ENCODE measurements at regions not wholly inside any gene's neighbourhood (a gene's known extent, or its start where the extent isn't known, plus 50 kb on each side); places are given as distances from the start of the nearest gene placed in this dataset.
"Not testable (repeated sequence)": the region's sequence is repeated elsewhere in the genome, so short reads cannot be mapped to it uniquely, and the experiment has no call there.

DNA sequence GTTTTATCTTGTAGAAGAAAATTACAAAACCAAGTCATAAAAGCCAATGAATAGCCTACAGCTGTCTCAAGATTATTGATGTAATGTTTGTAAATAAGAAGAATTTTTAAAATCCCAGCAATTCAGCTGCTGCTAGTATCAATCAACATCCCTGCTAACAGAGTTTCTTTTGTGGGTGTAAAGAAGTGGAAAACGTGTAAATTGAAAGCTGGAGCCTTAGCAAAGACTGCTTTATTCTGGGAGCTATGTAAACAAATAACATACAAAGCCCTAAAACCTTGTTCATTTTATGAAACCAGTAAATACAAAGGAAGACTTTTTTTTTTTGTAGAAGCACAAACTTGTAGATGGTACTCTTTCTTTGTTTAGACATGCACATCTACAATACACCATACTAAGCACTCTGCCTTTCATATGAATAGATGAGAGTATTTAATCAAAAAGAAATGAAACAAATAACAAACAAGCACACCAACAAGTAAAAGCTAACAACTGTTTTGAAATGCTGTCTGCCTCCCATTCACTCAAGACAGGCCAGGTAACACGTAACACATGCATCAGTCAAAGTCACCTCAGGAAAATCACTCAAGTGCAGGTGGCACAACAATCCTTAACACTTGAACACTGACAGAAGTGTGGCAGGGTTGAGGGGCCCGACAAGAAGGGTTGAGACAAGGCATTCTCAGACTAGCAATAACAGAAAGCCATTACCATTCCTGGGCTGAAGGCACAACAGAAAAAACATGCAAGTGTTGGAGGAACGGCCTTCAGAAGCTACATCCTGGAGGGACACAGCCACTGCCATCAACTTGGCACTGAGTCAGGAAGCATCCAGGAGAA lies 1364.0 kb upstream of the SEL1L start:
- ATAC-seq (replicated peaks) = no peak
- Mint-ChIP-seq H3K4me3 (no peak overlapping the region), H3K36me3 (no peaks in the 10 kb centered on the region), H3K27ac (no peak overlapping the region), H3K4me1 (no peaks in the 10 kb centered on the region), H3K9me3 (no peaks in the 10 kb centered on the region), H3K27me3 (no peaks in the 10 kb centered on the region)
- DNase-seq = no peak

DNA sequence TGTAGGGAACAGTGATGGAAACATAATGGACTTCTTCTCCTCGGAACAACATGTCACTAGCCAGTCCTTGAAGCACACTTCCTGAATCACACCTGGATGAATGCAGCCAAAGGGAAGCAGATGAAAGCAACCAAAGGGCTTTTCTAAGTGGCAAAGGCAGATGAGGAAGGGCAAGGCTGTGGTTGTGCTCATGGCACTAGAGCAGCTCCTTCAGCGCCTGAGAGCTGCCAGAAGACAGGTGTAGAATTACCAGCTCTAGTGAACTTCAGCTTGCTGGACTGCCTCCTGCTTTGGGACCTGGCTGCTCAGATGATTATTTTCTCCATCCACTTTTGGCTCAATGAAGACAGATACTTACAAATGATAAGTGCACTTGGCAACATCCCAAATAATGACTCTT lies 1372.1 kb upstream of the SEL1L start:
- Mint-ChIP-seq H3K4me1 (no peaks in the 10 kb centered on the region), H3K36me3 (no peaks in the 10 kb centered on the region), H3K9me3 (peaks cover 0 to 6% of the 10 kb centered on the region in 2 donors), H3K27me3 (no peaks in the 10 kb centered on the region), H3K4me3 (no peak overlapping the region), H3K27ac (no peak overlapping the region)
- ATAC-seq (replicated peaks) (no peak), DNase-seq (no peak)

DNA sequence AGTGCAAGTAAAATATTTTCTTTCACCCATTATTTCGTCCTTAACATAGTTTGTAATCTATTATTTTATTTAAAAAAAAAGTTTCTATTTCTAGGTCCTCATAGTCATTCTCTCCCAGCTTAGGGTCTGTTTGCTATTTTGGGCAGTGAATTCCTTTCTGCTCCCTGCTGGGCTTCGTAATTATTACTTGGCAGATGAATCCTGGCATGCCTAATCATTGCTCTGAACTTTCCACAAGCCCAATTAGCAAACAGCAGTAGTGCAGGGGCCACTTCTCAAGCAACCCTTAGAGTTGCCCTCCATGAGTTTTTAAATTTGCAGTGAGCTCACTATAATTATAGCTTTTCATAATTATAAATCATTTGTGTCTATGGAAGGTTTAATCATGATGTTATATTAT lies 1378.3 kb upstream of the SEL1L start:
- no peaks in the 10 kb centered on the region for H3K4me1 Mint-ChIP-seq
- H3K4me3 Mint-ChIP-seq = no peak overlapping the region
- no peaks in the 10 kb centered on the region for H3K27me3 Mint-ChIP-seq
- peaks cover 0 to 6% of the 10 kb centered on the region in 2 donors for H3K9me3 Mint-ChIP-seq
- H3K27ac Mint-ChIP-seq = no peak overlapping the region
- ATAC-seq (replicated peaks) = no peak
- DNase-seq = no peak
- H3K36me3 Mint-ChIP-seq = no peaks in the 10 kb centered on the region

DNA sequence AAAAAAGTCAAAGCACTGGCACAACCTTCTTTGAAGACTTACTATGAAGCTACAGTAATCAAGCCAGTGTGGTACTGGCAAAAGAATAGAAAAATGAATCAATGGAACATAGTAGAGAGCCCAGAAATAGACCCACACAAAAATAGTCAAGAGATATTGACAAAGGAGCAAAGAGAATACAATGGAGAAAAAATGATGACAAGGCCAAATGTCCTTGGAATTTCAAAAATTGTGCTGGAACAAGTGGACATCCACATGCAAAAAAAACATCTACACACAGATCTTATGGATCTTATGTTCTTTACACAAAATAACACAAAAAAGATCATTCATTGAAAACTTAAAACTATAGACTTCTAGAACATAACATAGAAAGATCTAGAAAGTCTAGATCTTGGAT lies 1379.7 kb upstream of the SEL1L start:
- DNase-seq (no peak), ATAC-seq (replicated peaks) (no peak)
- H3K4me1 Mint-ChIP-seq = no peaks in the 10 kb centered on the region
- peaks cover 0 to 6% of the 10 kb centered on the region in 2 donors for H3K9me3 Mint-ChIP-seq
- no peak overlapping the region for H3K27ac Mint-ChIP-seq
- H3K4me3 Mint-ChIP-seq = no peak overlapping the region
- no peaks in the 10 kb centered on the region for H3K36me3 Mint-ChIP-seq
- no peaks in the 10 kb centered on the region for H3K27me3 Mint-ChIP-seq

DNA sequence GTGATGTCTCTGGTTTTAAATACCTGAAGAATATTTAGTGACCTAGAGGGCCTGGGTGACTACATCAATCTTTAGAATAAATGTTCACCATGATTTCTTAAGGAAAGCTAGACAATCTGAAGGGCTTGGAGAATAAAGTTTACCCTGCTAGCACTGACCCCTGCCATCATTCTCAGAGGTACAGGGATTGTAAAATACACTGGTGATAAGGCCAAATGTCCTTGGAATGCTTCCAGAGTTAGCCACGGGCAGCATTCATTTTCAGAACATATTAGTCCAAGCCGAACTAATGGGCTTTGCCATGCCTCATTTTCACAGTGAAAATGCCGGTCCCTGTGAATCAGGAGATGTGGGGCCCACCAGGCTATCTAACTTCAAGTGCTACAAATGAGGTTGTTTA lies 1381.7 kb upstream of the SEL1L start:
- Mint-ChIP-seq H3K27ac (no peak overlapping the region), H3K27me3 (no peaks in the 10 kb centered on the region), H3K36me3 (no peaks in the 10 kb centered on the region), H3K9me3 (peaks cover 0 to 5% of the 10 kb centered on the region in 2 donors), H3K4me3 (no peak overlapping the region), H3K4me1 (no peaks in the 10 kb centered on the region)
- ATAC-seq (replicated peaks) (no peak), DNase-seq (no peak)

DNA sequence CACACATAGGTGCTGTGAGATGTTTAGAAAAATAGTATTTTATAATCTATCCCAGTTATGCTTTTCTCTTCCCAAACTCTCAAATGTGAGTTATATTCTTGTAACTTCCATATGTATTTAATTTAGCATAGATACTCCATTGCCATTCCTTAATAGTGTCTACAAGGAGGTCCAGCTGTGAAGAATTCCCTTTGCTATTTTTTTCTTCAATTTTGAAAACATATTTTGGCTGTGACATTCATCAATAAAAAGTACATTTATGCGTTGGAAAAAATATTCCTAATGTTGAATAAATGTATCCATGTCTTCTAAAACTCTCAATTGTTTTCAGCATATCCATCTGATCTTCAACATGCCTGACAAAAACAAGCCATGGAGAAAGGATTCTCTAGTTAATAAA lies 1402.0 kb upstream of the SEL1L start:
- Mint-ChIP-seq H3K27ac (no peak overlapping the region), H3K36me3 (no peaks in the 10 kb centered on the region), H3K27me3 (no peaks in the 10 kb centered on the region), H3K4me3 (no peak overlapping the region), H3K4me1 (no peaks in the 10 kb centered on the region), H3K9me3 (peaks cover 0 to 3% of the 10 kb centered on the region in 2 donors)
- DNase-seq (no peak), ATAC-seq (replicated peaks) (no peak)

DNA sequence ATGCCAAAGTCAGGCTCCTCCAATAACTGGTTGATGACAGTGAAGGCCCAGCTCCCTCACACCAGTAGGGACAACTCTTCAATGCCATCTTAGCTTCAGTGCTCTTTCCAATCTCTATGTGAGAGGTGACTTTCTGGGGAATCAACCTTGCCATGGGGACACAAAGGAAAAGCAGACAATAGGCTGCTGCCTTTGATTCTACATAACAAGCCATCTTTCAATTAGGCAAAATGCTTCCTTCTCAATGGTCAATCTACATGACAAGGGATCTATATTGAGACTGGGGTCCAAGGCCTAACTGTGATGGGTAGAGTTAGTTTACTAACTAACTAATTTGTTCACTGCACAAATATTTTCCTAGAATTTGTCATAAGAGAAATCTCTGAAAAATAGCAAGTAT lies 1417.5 kb upstream of the SEL1L start:
- no peak for ATAC-seq (replicated peaks)
- H3K9me3 Mint-ChIP-seq = peaks cover 2 to 4% of the 10 kb centered on the region in 2 donors
- H3K27ac Mint-ChIP-seq = no peak overlapping the region
- no peaks in the 10 kb centered on the region for H3K27me3 Mint-ChIP-seq
- H3K4me3 Mint-ChIP-seq = no peak overlapping the region
- no peak for DNase-seq
- no peaks in the 10 kb centered on the region for H3K36me3 Mint-ChIP-seq
- H3K4me1 Mint-ChIP-seq = no peaks in the 10 kb centered on the region

DNA sequence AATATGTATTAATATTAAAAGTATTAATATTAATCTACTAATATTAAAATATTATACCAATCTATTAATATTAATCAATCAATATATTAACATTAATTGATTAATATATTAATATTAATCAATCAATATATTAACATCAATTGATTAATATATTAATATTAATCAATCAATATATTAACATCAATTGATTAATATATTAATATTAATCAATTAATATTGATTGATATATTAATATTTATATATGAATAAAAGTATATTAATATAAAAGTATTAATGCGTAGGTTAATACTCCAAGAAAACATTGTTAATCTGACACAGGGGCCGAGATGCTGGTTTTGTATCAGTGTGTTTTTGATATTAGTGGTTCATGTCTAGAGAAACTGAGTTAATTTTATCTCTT lies 1430.1 kb upstream of the SEL1L start:
- DNase-seq (no peak), ATAC-seq (replicated peaks) (no peak)
- Mint-ChIP-seq H3K36me3 (no peaks in the 10 kb centered on the region), H3K4me1 (no peaks in the 10 kb centered on the region), H3K4me3 (no peak overlapping the region), H3K27me3 (no peaks in the 10 kb centered on the region), H3K27ac (no peak overlapping the region), H3K9me3 (peaks cover 0 to 6% of the 10 kb centered on the region in 2 donors)

DNA sequence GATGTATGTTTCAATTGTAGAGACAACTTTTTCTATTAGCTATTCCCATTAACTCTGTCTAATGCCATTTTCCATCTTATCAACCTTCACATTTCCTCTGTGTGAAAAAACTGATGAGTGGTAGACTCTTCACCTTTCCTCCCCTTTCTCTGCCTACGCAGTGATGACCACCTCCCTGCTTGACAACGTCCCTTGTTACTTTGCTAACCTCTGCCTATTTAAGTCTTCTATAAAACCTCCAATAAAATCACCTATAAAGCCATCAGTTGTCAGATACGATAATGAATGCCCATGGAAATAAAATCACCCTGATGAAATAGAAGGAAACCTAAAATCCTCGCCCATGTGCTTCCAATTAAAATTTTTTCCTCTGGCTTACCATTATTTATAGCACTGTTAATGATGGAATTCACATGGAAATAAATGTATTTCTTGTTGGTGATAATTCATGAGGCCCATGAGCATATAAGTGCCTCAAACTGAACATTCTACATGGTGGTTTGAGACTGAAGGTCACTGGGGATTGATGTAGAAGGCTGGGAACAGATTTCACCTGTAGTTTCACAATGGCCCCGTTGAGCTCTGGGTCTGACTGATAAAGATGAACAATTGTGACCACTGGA lies 1454.0 kb upstream of the SEL1L start:
- Mint-ChIP-seq H3K27ac (no peak overlapping the region), H3K9me3 (peaks cover 0 to 2% of the 10 kb centered on the region in 2 donors)

DNA sequence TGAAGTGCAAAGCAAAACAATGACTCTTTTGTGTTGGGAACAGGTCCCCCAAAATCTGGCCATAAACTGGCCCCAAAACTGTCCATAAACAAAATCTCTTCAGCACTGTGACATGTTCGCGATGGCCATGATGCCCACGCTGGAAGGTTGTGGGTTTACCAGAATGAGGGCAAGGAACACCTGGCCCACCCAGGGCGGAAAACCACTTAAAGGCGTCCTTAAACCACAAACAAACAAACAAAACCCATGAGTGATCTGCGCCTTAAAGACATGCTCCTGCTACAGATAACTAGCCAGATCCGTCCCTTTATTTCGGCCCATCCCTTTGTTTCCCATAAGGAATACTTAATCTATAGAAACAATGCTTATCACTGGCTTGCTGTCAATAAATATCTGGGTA lies 1460.9 kb upstream of the SEL1L start:
- DNase-seq; H3K4me3 Mint-ChIP-seq; ATAC-seq (replicated peaks); H3K4me1 Mint-ChIP-seq; H3K27ac Mint-ChIP-seq; H3K9me3 Mint-ChIP-seq; H3K36me3 Mint-ChIP-seq; H3K27me3 Mint-ChIP-seq: not testable (repeated sequence)

More for the DNA sequence above, 1454.0 kb upstream of the SEL1L start:
- ATAC-seq (replicated peaks) (no peak), DNase-seq (no peak)
- Mint-ChIP-seq H3K27me3 (no peaks in the 10 kb centered on the region), H3K4me3 (no peak overlapping the region), H3K36me3 (no peaks in the 10 kb centered on the region), H3K4me1 (no peaks in the 10 kb centered on the region)

DNA sequence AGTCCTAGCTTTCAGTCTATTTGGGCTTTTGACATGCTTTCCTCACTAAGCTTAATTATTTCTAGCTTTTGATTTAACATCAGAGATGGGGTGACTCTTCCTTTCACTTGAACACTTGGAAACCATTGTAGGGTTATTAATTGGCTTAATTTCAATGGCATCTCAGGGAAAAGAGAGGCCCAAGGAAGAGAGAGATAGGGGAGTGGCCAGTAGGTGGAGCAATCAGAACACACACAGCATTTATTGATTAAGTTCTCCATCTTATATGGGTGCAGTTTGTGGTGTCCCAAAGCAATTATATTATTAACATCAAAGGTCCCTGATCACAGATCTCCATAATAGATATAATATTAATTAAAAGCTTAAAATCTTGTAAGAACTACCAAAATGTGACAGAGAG lies 1466.1 kb upstream of the SEL1L start:
- no peaks in the 10 kb centered on the region for H3K4me1 Mint-ChIP-seq
- H3K4me3 Mint-ChIP-seq = no peak overlapping the region
- no peak overlapping the region for H3K27ac Mint-ChIP-seq
- no peak for ATAC-seq (replicated peaks)
- DNase-seq = no peak
- H3K27me3 Mint-ChIP-seq = no peaks in the 10 kb centered on the region
- H3K9me3 Mint-ChIP-seq = no peaks in the 10 kb centered on the region
- H3K36me3 Mint-ChIP-seq = no peaks in the 10 kb centered on the region

DNA sequence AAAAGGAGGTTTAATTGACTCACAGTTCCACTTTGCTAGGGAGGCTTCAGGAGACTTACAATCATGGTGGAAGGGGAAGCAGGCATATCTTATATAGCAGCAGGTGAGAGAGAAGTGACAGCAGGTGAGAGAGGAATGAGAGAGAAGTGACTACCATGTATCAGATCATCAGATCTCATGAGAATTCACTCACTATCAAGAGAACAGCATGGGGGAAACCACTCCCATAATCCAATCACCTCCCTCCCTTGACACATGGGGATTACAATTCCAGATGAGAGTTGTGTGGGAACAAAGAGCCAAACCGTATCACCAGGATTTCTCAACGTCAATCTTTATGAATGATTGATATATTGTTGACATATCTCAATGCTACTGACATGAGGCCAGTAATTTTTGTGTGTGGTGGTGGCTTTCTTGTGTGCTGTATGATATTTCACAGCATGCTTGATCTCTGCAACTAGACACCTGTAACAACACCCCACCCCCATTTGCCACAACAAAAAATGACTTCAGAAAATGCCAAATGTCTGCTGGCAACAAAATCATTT lies 1470.9 kb upstream of the SEL1L start:
- DNase-seq = no peak
- H3K4me3 Mint-ChIP-seq = no peak overlapping the region
- no peaks in the 10 kb centered on the region for H3K4me1 Mint-ChIP-seq

DNA sequence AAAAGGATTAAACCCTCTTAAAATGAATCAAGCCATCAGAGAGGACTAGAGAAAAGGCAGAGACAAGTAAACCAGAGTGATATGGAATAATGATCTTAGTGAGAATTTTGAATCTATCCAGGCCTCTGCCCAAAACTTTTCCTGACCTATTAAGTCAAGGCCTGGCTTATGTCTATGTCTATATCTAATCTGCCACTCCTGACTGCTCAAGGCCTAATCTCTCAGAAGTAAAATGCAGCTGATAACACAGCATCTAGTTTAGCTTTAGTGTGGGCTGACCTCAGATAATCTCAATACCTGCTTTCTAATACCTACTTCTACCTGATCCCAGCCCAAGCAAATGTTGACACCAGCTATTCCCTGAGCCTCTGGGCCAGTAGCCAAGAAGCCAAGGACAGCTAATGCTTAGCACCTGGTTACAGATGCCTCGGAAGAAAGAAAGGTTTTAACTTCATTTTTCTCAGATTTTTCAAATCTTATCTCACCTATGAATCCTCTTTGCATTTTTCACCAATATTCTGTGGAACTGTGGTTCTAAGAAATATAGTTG lies 1472.5 kb upstream of the SEL1L start:
- Mint-ChIP-seq H3K27ac (no peak overlapping the region), H3K36me3 (no peaks in the 10 kb centered on the region), H3K27me3 (no peaks in the 10 kb centered on the region), H3K9me3 (peaks cover 8 to 9% of the 10 kb centered on the region in 2 donors), H3K4me1 (no peaks in the 10 kb centered on the region), H3K4me3 (no peak overlapping the region)
- DNase-seq (no peak), ATAC-seq (replicated peaks) (no peak)

More for the DNA sequence above, 1470.9 kb upstream of the SEL1L start:
- Mint-ChIP-seq H3K27me3 (no peaks in the 10 kb centered on the region), H3K27ac (no peak overlapping the region), H3K9me3 (peaks cover 5 to 7% of the 10 kb centered on the region in 2 donors), H3K36me3 (no peaks in the 10 kb centered on the region)
- ATAC-seq (replicated peaks) = no peak

DNA sequence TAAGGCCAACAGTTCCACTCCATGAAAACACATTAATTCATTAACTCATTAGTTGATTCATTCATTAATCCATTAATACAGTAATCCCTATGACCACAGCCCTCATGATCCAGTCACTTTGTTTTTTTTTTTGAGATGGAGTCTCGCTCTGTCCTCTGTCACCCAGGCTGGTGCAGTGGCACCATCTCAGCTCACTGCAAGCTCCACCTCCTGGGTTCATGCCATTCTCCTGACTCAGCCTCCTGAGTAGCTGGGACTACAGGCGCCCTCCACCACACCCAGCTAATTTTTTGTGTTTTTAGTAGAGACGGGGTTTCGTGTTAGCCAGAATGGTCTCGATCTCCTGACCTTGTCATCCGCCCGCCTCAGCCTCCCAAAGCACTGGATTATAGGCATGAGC lies 1473.4 kb upstream of the SEL1L start:
- not testable (repeated sequence) for H3K4me3 Mint-ChIP-seq; H3K4me1 Mint-ChIP-seq; DNase-seq; H3K36me3 Mint-ChIP-seq; ATAC-seq (replicated peaks); H3K27me3 Mint-ChIP-seq
- Mint-ChIP-seq H3K9me3 (peaks cover 8 to 11% of the 10 kb centered on the region in 2 donors), H3K27ac (peak overlapping the region; percentile 47)

All from stimulated activated naive B cell treated with anti-CD40 and anti-IgM and Interleukin-4, amounts not matched to agents 10 μg/mL and 1 μg/mL and 100 μg/mL, for 72 hours (primary cell).